H9 (cell line): ENCODE measurements at regions not wholly inside any gene's neighbourhood (a gene's known extent, or its start where the extent isn't known, plus 50 kb on each side); places are given as distances from the start of the nearest gene placed in this dataset.
"Not testable (repeated sequence)": the region's sequence is repeated elsewhere in the genome, so short reads cannot be mapped to it uniquely, and the experiment has no call there.

Experiments
- DNase-seq: peaks from one replicate; pipeline ENCODE4 v3.0.0-alpha.2; 2017
- H2AFZ ChIP-seq: one replicate; pipeline ENCODE4 v1.6.1; 2013; ENCODE audit warnings: mild to moderate bottlenecking, low read length, control low read depth, moderate library complexity
- H2AK5ac ChIP-seq: 2 replicates; pipeline ENCODE4 v1.6.1; 2013; ENCODE audit warnings: low read length, control low read depth, mixed read lengths; ENCODE audit not compliant: insufficient read length
- H2BK120ac ChIP-seq: one replicate; pipeline ENCODE4 v1.6.1; 2013; ENCODE audit warnings: low read depth, mild to moderate bottlenecking, low read length, control low read depth, inconsistent platforms; ENCODE audit not compliant: poor library complexity, severe bottlenecking
- H2BK12ac ChIP-seq: 2 replicates; pipeline ENCODE4 v1.6.1; 2013; ENCODE audit warnings: low read length, control low read depth, mixed read lengths, low read depth; ENCODE audit not compliant: insufficient read length
- H2BK15ac ChIP-seq: 2 replicates; pipeline ENCODE4 v1.6.1; 2013; ENCODE audit warnings: low read depth, low read length, control low read depth
- H2BK20ac ChIP-seq: one replicate; pipeline ENCODE4 v1.6.1; 2013; ENCODE audit warnings: low read depth, mild to moderate bottlenecking, low read length, control low read depth, inconsistent platforms; ENCODE audit not compliant: poor library complexity, severe bottlenecking
- H2BK5ac ChIP-seq: 2 replicates; pipeline ENCODE4 v1.6.1; 2013; ENCODE audit warnings: low read length, control low read depth, mixed read lengths; ENCODE audit not compliant: insufficient read length
- H3K14ac ChIP-seq: 2 replicates; pipeline ENCODE4 v1.6.1; 2013; ENCODE audit warnings: low read length, control low read depth; ENCODE audit not compliant: insufficient read depth
- H3K18ac ChIP-seq: 2 replicates; pipeline ENCODE4 v1.6.1; 2013; ENCODE audit warnings: low read depth, mild to moderate bottlenecking, mixed read lengths, low read length, control low read depth; ENCODE audit not compliant: insufficient read length
- H3K23ac ChIP-seq: 2 replicates; pipeline ENCODE4 v1.6.1; 2013; ENCODE audit warnings: low read length, control low read depth, mixed read lengths, low read depth; ENCODE audit not compliant: insufficient read length
- H3K23me2 ChIP-seq: 2 replicates; pipeline ENCODE4 v1.6.1; 2013; ENCODE audit warnings: low read depth, mild to moderate bottlenecking, mixed read lengths, low read length, control low read depth; ENCODE audit not compliant: insufficient read length, poor library complexity, severe bottlenecking
- H3K27ac ChIP-seq: 2 replicates; pipeline ENCODE4 v1.5.1; 2013; ENCODE audit warnings: low read length, control low read depth, mixed read lengths, low read depth; ENCODE audit not compliant: insufficient read length
- H3K27me3 ChIP-seq: 2 replicates; pipeline ENCODE4 v1.6.1; 2013; ENCODE audit warnings: low read length, control low read depth, inconsistent platforms; ENCODE audit not compliant: insufficient read depth
- H3K4ac ChIP-seq: 2 replicates; pipeline ENCODE4 v1.6.1; 2013; ENCODE audit warnings: low read depth, mild to moderate bottlenecking, control low read depth, inconsistent platforms, low read length, moderate library complexity
- H3K4me1 ChIP-seq: 2 replicates; pipeline ENCODE4 v1.6.1; 2013; ENCODE audit warnings: low read length, control low read depth, inconsistent platforms; ENCODE audit not compliant: insufficient read depth
- H3K4me2 ChIP-seq: 2 replicates; pipeline ENCODE4 v1.6.1; 2013; ENCODE audit warnings: low read length, control low read depth, mixed read lengths; ENCODE audit not compliant: insufficient read length, insufficient read depth
- H3K56ac ChIP-seq: 2 replicates; pipeline ENCODE4 v1.6.1; 2013; ENCODE audit warnings: low read depth, mild to moderate bottlenecking, mixed read lengths, low read length, control low read depth; ENCODE audit not compliant: insufficient read length
- H3K79me1 ChIP-seq: 2 replicates; pipeline ENCODE4 v1.6.1; 2013; ENCODE audit warnings: low read depth, mild to moderate bottlenecking, moderate library complexity, low read length, control low read depth, inconsistent platforms; ENCODE audit not compliant: insufficient read depth, poor library complexity, severe bottlenecking
- H3K79me2 ChIP-seq: 2 replicates; pipeline ENCODE4 v1.6.1; 2013; ENCODE audit warnings: low read length, control low read depth, inconsistent platforms; ENCODE audit not compliant: insufficient read depth
- H3K9ac ChIP-seq: 2 replicates; pipeline ENCODE4 v1.6.1; 2013; ENCODE audit warnings: low read length, control low read depth, mixed read lengths; ENCODE audit not compliant: insufficient read length; ENCODE audit errors: extremely low read depth
- H3K9me3 ChIP-seq: one replicate; pipeline ENCODE4 v1.6.1; 2013; ENCODE audit warnings: low read depth, low read length, inconsistent platforms; ENCODE audit not compliant: control insufficient read depth
- H3T11ph ChIP-seq: one replicate; pipeline ENCODE4 v1.6.1; 2013; ENCODE audit warnings: mild to moderate bottlenecking, low read length, control low read depth, inconsistent platforms
- H4K20me1 ChIP-seq: one replicate; pipeline ENCODE4 v1.6.1; 2013; ENCODE audit not compliant: control insufficient read depth, insufficient read length, insufficient read depth
- H4K5ac ChIP-seq: 2 replicates; pipeline ENCODE4 v1.6.1; 2013; ENCODE audit warnings: low read depth, mild to moderate bottlenecking, mixed read lengths, low read length, control low read depth; ENCODE audit not compliant: insufficient read length
- H4K8ac ChIP-seq: replicated peaks from 2 replicates; pipeline ENCODE4 v1.6.1; 2013; ENCODE audit warnings: low read length, control low read depth, mixed read lengths, low read depth; ENCODE audit not compliant: insufficient read length
- H4K91ac ChIP-seq: 2 replicates; pipeline ENCODE4 v1.6.1; 2013; ENCODE audit warnings: low read depth, mild to moderate bottlenecking, moderate library complexity, mixed read lengths, low read length, control low read depth; ENCODE audit not compliant: insufficient read length
- H3K27ac Mint-ChIP-seq, 3 experiments: 2 replicates in 2 of 3; 3 replicates in 1 of 3; pipeline ENCODE4 v1.8.0; 2020 to 2021; ENCODE audit warnings: mixed read lengths in 3 of 3, mild to moderate bottlenecking in 1 of 3, moderate library complexity in 1 of 3
- H3K27me3 Mint-ChIP-seq: 2 replicates; pipeline ENCODE4 v1.8.0; 2021; ENCODE audit warnings: low read depth, mild to moderate bottlenecking, moderate library complexity, mixed read lengths
- H3K36me3 Mint-ChIP-seq, 3 experiments: 2 replicates in 2 of 3; 3 replicates in 1 of 3; pipeline ENCODE4 v1.8.0; 2020 to 2021; ENCODE audit warnings: low read depth in 3 of 3, mixed read lengths in 3 of 3; ENCODE audit not compliant: insufficient read depth in 1 of 3
- H3K4me1 Mint-ChIP-seq, 2 experiments: 2 replicates each; pipeline ENCODE4 v1.8.0; 2020; ENCODE audit warnings: mixed read lengths in 2 of 2
- H3K4me3 Mint-ChIP-seq, 2 experiments: 2 replicates in 1 of 2; 3 replicates in 1 of 2; pipeline ENCODE4 v1.8.0; 2020 to 2021; ENCODE audit warnings: mild to moderate bottlenecking in 2 of 2, mixed read lengths in 2 of 2, moderate library complexity in 1 of 2
- H3K9me3 Mint-ChIP-seq, 2 experiments: 2 replicates in 1 of 2; 3 replicates in 1 of 2; pipeline ENCODE4 v1.8.0; 2020; ENCODE audit warnings: mild to moderate bottlenecking in 2 of 2, mixed read lengths in 2 of 2, moderate library complexity in 1 of 2
- WGBS: extraction: QIAGEN DNeasy Blood & Tissue Kit; methylation state at CpG from one replicate; pipeline ENCODE4 v1.1.7; 2013; ENCODE audit warnings: missing lambda C conversion rate, low lambda C conversion rate, mixed read lengths; ENCODE audit not compliant: insufficient read length; ENCODE audit errors: extremely low coverage; 5-methylcytosine and 5-hydroxymethylcytosine counted together

DNA sequence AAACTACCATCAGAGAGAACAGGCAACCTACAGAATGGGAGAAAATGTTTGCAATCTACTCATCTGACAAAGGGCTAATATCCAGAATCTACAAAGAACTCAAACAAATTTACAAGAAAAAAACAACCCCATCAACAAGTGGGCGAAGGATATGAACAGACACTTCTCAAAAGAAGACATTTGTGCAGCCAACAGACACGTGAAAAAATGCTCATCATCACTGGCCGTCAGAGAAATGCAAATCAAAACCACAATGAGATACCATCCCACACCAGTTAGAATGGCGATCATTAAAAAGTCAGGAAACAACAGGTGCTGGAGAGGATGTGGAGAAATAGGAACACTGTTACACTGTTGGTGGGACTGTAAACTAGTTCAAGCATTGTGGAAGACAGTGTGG is 51.6 kb upstream of the VPREB1 start:
- H4K8ac ChIP-seq, H3K36me3 Mint-ChIP-seq, H3T11ph ChIP-seq, H3K9me3 ChIP-seq, H3K56ac ChIP-seq, H2BK12ac ChIP-seq, H4K5ac ChIP-seq, H3K27ac Mint-ChIP-seq, H3K23ac ChIP-seq, H3K4me2 ChIP-seq, H3K4ac ChIP-seq, H3K23me2 ChIP-seq, DNase-seq, H3K9me3 Mint-ChIP-seq, H3K4me1 ChIP-seq, H3K79me1 ChIP-seq, H3K9ac ChIP-seq, H3K18ac ChIP-seq, H4K91ac ChIP-seq, H4K20me1 ChIP-seq, H2BK15ac ChIP-seq, H2AK5ac ChIP-seq, H2BK20ac ChIP-seq, H2BK5ac ChIP-seq, H2BK120ac ChIP-seq, H3K4me1 Mint-ChIP-seq, H3K14ac ChIP-seq, H3K4me3 Mint-ChIP-seq, H2AFZ ChIP-seq, H3K79me2 ChIP-seq, H3K27ac ChIP-seq: not testable (repeated sequence)
- H3K27me3 ChIP-seq = peaks cover 35% of the 10 kb centered on the region
- peaks cover 100% of the 10 kb centered on the region for H3K27me3 Mint-ChIP-seq
- no CpG with 5 or more reads among the region's 4 CpGs for WGBS

DNA sequence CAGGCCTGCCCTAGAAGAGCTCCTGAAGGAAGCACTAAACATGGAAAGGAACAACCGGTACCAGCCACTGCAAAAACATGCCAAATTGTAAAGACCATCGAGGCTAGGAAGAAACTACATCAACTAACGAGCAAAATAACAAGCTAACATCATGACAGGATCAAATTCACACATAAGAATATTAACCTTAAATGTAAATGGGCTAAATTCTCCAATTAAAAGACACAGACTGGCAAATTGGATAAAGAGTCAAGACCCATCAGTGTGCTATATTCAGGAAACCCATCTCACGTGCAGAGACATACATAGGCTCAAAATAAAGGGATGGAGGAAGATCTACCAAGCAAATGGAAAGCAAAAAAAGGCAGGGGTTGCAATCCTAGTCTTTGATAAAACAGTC is 54.8 kb upstream of the VPREB1 start:
- not testable (repeated sequence) for H3K9me3 ChIP-seq, H3K79me2 ChIP-seq, H4K8ac ChIP-seq, H3K27ac ChIP-seq, H2BK5ac ChIP-seq, H2BK12ac ChIP-seq, H3K79me1 ChIP-seq, H3K18ac ChIP-seq, H3K14ac ChIP-seq, H3K56ac ChIP-seq, H3K4me2 ChIP-seq, H3K9ac ChIP-seq, H4K5ac ChIP-seq, H3K23me2 ChIP-seq, H3K4me3 Mint-ChIP-seq, H3K23ac ChIP-seq, H3K4ac ChIP-seq, H2AK5ac ChIP-seq, H4K91ac ChIP-seq, H2AFZ ChIP-seq, H2BK120ac ChIP-seq, H3K4me1 Mint-ChIP-seq, H3K4me1 ChIP-seq, H2BK20ac ChIP-seq, H2BK15ac ChIP-seq, DNase-seq, H3K27ac Mint-ChIP-seq, H3T11ph ChIP-seq, H4K20me1 ChIP-seq, H3K36me3 Mint-ChIP-seq
- peaks cover 18 to 19% of the 10 kb centered on the region in 2 experiments for H3K9me3 Mint-ChIP-seq
- peaks cover 35% of the 10 kb centered on the region for H3K27me3 ChIP-seq
- no CpG with 5 or more reads among the region's 4 CpGs for WGBS
- H3K27me3 Mint-ChIP-seq = peaks cover 100% of the 10 kb centered on the region
